NCI-H146 (cell line): ENCODE measurements at regions not wholly inside any gene's neighbourhood (a gene's known extent, or its start where the extent isn't known, plus 50 kb on each side); places are given as distances from the start of the nearest gene placed in this dataset.

ENCODE experiments used
- DNase-seq: peaks from one replicate; lab custom pipeline; 2025; lab: John Stamatoyannopoulos, UW

DNA sequence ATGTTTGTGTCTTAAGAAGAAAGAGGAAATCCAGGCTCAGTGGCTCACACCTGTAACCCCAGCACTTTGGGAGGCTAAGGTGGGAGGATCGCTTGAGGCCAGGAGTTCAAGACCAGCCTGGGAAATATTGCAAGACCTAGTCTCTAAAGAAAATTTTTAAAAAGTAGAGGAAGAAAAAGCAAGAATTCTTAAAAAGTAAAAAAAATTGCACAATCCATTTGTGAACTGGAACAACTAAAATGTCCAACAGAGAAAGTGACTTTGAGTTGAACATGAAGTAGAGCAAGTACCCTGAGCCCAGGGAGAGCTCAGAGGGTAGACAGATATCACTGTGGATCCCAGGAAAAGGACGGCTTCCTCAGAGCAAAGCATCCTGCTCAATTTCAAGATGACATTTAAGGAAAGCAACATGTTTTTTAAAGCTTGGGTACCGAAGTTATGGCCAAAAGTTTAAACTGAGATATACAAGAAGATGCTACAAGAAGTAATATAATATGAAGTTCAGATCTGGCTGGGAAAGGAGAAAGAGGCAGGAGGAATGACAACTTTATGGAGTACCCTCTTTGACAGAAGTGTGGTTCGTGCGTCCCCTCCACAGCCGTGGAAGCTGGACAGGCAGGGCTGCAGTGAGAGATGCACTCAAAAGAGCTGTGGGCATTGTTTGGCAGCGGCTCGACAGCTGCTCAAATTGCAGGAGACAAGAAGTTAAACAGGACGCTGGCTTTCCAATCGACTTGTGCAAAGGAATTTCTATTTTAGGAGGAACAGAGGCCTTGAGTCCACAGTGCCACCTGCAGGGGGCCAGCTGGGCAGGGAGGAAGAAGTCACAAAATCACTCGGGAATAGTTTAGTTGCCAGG, 201.3 kb downstream of the JCAD start:
- peak; percentile 52 for DNase-seq

DNA sequence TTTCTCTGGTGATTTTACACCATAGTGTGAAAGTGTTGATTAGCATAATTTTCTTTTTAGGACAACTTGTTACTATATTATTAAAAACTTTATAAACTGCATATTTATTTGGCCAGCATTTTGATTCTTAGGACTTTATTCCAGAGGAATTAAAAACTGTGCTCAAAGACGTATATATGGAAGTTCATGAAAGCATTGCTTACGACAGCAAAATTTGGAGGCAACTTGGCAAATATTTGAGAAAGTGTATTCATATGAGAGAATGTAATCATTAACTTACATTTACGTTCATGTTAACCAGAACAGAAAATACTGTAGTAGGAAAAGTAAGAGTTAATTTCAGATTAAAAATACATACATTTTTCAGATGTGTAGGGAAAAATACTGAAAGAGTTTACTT, 203.1 kb downstream of the JCAD start:
- no peak for DNase-seq

DNA sequence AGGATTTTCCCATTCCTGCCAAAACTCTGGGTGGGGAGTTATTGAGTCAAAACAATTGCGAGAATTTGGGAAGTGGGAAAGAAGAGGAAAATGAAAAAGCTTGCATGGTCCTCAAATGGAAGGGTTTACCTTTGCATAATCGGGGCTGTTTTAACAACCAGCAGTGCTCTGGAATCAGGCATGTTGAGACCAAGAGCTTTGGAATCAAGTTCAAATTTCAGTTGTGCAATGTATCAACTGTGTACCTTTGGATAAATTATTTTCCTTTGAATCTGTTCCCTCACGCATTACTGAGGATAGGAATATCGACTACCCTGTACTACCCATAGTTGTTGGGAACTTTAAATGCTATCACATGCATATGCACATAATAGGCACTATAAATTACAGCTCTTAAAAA, 205.5 kb downstream of the JCAD start:
- no peak for DNase-seq

DNA sequence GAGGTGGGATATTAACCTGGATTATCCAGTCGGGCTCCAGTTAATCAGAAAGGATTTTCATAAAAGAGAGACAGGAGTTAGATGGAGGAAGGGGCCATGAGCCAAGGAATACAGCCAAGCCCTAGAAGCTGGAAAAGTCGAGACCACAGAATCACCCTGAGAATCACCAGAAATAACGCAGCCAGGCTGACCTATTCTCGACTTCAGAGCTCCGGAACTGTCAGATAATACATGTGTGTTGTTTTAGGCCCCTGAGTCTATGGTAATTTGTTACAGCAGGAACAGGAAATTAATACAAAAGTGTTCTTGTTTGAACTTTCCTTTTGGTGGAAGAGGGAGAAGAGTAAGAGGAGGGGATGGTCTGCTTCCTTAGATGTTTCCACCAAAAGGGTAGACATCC, 208.1 kb downstream of the JCAD start:
- DNase-seq = no peak

DNA sequence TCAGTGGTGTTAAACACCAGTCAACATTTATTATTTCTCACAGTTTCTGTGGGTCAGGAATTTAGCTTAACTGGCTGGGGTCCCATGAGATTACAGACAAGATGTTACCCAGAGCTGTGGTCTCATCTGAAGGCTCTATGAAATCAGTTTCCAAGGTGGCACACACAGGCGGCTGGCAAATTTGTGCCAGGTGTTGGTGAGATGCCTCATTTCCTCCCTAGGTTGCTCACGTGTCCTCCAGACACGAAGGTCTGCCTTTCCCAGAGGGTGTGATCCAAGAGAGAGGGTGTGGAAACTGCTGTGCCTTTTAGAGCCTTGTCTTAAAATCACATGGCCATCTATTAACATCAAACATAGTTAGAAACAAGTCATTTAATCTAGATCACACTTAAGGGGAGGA, 209.0 kb downstream of the JCAD start:
- no peak for DNase-seq

DNA sequence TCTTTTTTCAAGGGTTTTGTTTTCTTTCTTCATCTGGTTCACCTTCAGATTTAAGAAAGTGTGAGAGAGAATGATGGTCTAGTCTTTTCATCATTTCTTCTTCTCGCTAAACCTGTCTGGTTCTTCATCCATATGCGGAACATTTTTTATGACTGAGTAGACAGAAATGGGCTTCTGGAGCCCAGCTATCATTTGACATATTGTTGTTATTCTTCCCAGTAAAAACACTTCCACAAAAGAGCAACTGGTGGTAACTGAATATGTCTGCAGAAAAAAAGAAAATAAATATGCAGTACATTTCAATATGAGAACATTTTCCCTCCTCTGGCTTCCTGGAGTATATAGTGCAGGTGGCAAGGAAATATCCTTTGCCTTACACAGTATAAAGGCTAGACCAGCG, 209.5 kb downstream of the JCAD start:
- DNase-seq = no peak

DNA sequence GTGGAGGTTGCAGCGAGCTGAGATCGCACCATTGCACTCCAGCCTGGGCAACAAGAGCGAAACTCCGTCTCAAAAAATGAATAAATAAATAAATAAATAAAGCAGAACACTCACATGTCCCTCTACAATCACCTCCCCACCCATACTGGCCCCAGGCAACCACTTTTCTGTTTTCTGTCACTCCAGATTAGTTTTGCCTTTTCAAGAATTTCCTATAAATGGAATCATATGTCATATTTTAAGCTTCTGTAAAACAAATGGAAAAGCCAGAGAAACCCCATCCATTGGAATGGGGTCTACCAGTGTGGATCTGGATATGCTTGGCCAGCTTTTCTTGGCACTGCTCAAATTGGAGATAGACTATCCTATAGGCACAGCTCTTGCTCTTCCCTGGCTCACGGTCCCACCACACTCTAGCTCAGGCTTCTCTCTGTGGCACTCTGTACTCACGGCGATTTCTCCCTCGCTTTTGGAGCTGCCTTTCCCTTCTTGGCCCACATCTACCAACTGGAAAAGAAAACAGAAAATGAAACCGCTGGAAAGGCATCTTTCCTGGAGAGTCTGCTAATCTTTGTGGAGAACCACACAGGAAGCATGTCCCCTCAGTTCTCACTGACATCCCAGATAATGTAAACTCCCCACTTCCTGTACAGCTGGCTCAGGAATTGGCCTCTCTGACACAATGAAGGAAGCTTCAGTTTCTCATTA, 210.1 kb downstream of the JCAD start:
- peak; percentile 34 for DNase-seq

DNA sequence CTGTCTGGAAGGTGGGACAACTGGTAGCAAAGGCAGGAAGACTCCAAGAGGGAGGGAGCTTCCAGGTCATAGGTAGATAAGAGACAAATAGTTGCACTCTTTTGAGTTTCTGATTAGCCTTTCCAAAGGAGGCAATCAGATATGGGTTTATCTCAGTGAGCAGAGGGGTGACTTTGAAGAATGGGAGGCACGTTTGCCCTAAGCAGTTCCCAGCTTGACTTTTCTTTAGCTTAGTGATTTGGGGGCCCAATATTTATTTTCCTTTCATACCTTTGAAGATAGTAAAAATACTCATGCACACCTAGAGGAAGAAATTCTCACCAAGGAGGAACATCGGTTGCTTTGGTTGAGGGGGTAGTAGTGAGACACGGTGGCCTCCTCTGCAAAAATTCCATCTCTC, 212.1 kb upstream of the SVIL start:
- DNase-seq = no peak

DNA sequence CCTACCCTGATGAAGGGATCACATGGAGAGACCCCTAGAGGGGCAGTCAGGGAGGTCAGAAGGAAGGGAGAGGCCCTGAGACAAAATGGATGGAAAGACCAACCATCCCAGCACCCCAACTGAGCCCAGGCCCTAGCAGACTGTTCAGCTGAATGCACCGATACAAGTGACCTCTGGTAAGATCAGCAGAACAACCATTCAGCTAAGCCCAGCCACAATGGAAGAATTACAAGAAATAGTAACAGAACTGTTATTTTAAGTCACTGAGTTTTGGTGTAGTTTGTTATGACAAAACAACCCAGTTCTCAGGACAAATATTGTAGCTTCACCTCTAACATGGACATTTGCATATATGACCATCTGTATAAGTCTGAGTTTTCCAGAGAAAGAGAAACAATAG, 210.4 kb upstream of the SVIL start:
- no peak for DNase-seq

DNA sequence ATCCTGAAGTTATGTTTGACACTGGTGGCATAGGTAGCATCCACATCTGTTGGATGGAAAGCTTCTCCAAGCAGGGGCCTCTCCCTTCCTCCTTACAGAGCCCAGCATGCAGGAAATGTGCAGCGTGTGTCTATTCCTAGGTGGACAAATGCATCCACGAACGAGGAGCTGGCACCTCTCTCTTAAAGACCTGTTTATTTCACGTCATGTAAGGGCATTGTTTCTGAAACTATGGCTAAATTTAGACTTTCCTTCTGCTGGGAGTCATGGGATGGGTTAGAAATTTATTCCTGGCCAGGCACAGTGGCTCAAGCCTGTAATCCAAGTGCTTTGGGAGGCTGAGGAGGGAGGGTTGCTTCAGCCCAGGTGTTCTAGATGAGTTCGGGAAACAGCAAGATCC, 208.4 kb upstream of the SVIL start:
- no peak for DNase-seq

DNA sequence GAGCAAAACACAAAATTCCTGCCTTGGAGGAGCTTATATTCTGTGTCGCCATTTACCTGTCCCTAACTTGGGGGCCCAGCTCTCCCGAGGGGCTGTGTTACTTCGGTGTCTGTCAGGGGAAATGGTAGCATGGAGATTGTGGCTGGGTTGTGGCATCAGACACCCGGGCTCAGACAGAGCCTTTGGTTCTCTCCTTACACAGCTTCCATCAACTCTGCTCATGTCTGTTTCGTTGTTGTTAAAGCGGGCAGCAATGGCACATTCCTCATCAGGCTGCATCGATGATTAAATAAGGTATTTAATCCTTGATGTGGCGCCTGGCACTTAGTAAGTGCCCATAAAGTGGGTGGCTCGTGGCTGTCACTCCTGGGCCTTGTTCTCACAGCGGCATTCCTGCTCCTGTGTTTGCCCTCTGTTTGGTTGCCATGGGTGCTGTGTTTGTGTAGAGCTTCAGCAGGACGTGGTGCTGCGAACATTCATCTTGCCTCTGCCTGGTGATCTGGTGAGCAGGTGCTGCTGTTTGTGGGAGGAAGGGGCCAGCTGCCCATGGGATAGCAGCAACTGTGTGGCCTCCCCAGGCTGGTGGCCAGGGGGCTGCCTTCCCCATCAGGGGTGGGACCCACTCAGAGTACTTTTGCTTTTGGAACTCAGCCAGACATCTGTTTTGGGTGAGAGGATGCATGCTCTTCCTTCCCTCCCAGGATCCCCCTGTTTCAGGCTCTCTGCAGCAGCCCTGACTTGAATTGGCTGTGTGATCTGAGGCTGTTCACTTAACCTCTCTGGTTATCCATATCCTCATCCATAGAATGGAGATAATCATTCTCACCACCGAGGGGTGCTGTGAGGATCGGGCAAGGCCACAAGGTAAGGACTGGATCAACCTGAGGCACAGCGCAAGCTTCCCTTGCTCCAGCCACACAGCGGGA, 207.2 kb upstream of the SVIL start:
- peak; percentile 97 for DNase-seq

DNA sequence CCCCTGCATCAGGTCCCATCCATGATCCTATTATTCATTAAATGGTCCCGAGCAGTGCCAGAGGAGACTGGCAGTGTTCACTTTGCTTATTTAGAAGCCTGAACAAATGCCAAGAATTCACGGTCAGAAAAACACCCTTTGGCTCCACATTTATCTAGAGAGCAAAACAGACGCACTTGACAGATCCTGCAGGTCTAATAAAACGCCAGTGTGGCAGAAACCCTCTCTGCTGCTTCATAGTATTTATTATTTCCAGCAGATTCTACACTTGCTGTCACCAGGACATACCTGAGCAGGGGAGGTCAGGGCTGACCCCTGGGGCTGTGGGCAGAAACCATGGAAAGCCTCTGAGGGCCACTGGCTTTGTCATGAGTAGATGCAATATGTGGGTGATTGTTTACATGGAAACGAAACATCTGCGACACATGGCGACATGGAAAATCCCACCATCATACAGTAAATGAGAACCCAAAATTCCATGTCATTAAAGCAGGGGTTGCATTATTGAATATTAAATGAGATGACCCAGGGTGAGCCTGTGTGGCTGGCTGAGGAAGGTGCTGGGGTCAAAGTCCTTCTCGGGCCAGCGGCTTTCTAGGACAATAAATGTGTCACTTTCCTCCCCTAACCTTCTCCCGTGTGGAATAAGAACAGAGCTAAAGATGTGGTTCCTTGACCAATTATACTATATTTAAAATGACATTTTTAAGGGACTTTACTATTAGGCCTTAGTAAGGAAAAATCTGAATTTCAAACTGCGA, 205.9 kb upstream of the SVIL start:
- peak; percentile 9 for DNase-seq

DNA sequence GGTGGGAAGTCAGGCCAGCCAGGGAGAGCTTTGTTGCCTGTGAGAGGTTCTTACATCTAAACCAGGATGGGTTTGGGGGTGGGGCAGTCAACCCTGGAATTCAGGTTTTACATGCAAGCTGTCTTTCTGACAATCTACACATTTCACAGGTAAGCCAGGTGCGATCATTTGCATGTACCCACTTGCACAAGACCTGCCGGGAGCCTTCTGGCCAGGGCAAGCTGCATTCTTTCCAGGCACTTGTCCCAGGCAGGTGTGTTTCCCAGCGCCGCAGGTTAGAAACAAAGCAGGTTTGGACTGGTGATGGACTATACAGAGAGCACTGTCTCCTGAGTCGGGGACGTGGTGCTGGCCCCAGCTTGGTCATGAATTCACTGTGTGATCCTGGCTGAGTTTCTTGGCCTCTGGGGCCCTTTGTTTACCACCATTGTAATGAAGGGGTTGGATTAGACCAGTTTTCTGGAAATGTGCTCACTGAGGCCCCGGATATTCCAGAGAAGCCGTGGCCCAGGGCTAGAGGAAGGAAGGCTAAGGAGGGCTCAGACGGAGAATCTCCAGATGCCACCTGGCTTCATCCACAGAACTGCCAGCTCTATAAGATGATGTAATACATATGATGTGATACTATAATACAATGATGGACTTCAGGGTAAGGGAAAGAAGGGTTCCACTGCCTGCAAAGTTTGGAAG, 205.2 kb upstream of the SVIL start:
- peak; percentile 69 for DNase-seq

DNA sequence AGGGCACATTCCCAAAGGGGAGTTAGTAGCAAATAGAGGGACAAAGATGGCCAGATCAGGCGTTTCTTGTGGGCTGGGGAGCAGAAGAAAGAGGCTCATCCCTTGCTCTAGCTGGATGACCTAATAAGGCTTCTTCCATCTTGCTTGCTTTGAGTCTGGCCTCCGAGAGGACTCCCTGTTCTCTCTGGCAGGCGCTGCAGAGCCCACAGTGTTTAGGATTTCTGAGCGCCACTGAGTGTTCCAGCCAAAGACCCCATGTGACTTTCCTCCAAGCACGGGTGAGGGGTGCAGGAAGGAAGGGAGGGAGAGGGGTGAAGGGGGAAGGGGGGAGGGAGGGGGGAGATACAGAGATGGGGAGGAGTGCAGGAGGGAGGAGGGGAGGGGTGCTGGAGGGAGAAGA, 203.8 kb upstream of the SVIL start:
- no peak for DNase-seq

DNA sequence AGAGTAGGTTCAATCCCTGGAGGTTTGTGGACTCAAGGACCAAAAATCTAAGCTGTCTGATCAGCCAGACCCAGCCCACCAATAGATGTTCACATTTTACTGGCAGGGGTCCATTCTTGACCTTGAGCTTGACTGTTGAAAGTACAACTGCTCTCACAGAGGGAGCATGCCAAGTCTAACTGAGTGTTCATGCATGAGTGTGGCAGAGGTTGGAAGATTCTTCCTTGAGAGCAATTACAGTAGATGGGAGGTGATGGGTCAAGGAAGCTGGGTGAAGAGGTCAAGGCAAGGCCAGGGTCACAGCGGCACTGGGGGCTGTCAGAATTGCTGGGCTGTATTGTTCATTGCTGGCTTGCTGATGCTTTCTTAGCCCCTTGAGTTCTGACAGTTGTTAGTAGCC, 202.8 kb upstream of the SVIL start:
- no peak for DNase-seq

DNA sequence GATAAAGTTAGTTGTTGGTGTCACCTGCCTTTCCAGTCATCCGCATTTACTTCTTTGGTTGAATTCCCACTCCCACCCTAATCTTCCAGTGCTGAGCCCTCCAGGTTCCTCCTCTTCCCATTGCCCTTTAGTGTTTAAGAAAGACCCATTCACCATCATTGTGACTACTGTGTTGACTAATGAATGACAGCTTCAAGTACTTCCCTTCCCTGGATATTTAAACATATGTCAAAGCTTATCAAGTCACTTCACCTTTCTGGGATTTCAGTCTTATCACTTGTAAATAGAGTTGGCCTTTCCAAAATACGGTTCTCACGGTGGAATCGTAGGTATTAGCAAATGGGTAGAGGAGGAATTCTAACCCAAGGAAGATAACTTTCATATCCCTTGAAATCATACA, 201.6 kb upstream of the SVIL start:
- no peak for DNase-seq

DNA sequence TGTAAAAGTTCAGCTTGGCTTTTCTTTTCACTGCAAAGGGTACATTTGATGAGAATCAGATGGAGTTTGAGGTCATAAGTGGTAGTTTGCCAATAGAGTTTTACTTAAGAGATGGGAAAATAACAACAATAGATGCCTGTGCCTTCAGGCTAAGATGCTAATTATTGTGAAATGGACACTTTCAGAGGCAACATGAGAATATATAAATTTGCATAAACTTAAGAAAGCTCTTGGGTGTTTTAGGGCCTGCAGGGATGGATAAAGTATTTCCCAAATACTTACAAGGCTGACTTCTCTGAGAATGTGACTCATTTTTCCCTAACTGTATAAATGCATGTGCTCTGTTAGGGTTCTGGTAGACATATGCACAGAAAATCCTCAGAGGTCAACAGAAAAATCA, 200.3 kb upstream of the SVIL start:
- DNase-seq = no peak

DNA sequence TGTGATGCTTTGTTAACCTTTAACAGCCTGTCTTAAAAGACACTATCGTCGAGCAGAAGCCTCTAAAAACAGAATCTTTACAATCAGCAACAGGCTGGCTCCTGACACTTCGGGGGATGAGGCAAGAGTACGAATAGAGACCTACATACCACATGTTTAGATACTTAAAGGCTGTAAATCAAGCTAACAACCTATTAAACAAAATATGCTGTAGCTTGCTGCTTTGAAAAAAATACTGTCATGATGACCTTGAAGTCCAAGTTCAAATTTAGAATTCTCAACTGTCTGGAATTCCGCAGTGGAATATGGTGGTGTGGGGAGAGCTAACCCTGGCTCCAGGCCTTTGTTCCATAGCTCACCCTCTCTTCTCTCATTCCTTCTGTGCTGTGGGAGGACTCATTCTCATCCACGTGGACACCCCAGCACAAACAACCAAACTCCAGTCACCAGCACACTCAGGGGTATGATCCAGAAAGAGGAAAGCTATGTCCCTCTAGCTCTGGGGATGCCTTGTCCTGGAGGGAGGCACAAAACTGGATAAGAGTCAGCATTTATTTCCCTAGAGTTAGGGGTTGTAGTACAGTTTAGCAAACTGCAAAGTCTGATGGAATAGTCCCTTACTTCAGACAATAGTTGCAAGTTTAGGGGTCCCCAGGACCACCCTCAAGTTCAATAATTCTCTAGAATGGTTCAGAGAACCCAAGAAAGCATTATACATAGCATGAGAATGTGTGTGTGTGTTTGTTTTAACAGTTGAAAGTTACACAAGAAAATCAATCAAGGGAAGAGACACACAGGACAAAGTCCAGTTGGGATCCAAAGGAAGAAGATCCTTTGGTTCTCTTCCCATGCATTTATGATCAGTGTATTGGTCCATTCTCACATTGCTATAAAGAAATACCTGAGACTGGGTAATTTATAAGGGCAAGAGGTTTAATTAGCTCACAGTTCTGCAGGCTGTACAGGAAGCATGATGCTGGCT, 196.1 kb upstream of the SVIL start:
- DNase-seq = no peak

DNA sequence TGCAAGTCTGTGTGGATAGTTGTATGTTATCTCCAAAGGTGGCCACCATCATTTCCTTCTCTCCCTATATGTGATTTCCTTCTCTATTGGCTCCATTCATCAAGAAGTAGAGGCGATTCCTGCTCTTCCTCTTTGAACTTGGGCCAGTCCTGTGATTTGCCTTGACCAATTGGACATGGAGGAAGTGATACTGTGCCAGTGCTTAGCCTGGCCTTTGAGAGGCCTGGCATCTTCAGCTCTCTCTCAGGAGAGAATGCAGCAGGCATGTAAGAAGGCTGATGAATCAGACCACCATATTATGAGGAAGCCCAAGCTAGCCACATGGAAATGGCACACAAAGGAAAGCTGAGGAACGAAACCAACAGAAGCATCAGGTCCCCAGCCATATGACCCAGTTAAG, 195.0 kb upstream of the SVIL start:
- no peak for DNase-seq

DNA sequence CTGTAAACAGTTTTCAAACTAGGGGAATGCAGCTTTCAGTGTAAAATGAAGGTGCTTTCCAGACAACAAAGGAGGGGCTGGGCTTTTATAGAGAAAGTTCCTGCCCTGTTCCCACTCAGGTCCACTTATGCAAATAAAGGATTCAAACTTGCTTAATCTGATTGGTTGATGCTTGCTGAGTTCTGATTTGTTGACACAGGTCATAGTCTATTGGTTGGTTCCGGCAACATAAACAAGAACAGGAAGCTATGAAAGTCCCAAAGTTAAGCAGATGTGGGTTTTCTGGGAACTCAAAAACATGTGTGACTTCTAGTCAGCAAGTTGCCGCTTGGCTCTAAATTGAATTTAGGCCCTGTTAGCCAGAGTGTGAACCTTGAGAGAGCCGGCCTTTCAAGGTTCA, 194.2 kb upstream of the SVIL start:
- DNase-seq = no peak
